ENCODE measurements at regions not wholly inside any gene's neighbourhood (a gene's known extent, or its start where the extent isn't known, plus 50 kb on each side); places are given as distances from the start of the nearest gene placed in this dataset.

GRCh38 chr16:62157544-62157943 is 121.3 kb upstream of the CDH8 start:
- no peak for DNase-seq (ENCODE audit: low read depth, low spot score)

DNA sequence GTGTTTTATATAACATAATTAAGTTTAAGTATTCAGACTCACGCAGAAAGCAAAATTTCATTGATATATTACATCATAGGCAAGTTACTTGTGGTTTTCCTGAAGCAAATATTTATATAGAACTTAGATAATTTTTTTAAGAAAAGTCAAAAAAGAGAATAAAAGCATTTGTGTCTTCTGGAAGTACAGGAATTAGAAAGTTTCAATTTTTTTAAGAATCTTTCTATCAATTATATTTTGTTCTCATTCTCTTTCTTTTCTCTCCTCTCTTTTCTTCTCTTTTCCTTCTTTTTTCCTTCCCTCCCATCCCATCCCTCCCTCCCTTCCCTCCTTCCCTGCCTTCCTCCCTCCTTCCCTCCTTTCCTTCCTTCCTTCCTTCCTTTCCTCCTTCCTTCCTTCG is 120.7 kb upstream of the CDH8 start:
- no peak for DNase-seq (ENCODE audit: low read depth, low spot score)

DNA sequence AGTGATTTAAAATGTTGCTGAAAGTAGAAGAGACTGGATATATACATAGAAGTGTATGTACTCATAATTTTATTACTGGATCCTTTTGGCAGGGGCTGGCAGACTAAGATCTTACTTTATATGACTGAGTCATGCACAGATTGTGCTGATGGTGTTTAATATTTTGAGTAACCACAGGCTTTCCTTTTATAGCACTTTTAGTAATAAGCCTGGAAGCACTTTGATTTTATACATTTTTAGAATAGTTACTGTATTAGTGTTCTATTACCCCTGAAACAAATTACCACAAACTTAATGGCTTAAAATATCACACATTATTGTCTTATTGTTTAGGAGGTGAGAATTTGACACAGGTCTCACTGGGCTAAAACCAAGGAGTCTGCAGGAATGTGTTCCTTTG is 113.4 kb upstream of the CDH8 start:
- DNase-seq (ENCODE audit: low read depth, low spot score) = no peak

GRCh38 chr16:62137996-62138395 is 101.8 kb upstream of the CDH8 start:
- no peak for DNase-seq (ENCODE audit: low read depth, low spot score)

DNA sequence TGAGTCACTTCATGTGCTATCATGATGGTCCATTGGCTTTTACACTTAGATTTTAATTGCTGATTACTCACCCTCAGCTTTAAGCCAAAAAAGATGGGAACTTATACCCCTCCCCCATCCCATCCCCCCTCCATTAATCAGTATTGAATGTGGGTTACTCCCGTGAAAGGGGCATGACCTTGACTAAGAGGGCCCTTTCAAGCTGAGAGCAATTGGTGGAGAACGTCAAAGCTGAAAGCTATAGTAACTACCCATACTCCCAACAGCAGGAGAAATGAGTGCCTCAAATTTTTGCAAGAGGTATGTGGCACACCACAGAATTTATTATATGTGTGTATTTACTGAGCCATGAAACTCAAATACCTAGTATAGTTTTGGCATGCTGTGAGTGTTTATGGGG is 99.7 kb upstream of the CDH8 start:
- DNase-seq (ENCODE audit: low read depth, low spot score) = no peak

DNA sequence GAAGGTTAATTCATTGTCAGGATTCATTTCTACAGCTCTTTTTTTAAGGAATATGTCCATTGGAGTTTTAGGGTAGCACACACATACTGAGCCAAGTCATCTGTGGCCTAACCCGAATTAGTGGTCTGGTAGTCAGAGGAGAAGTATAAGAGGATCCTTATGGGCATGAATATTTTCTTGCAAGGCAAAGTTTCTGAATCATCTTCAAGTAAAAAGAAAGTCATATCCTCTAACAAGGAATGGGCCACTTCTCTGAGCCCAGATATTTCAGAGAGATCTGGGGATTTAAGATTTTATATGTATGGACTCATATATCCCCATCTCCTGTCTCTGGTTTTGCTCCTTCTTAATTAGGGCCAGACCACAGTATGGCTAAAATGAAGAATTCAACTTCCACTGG is 99.2 kb upstream of the CDH8 start:
- no peak for DNase-seq (ENCODE audit: low read depth, low spot score)

GRCh38 chr16:62130101-62130500 is 93.9 kb upstream of the CDH8 start:
- no peak for DNase-seq (ENCODE audit: low read depth, low spot score)

DNA sequence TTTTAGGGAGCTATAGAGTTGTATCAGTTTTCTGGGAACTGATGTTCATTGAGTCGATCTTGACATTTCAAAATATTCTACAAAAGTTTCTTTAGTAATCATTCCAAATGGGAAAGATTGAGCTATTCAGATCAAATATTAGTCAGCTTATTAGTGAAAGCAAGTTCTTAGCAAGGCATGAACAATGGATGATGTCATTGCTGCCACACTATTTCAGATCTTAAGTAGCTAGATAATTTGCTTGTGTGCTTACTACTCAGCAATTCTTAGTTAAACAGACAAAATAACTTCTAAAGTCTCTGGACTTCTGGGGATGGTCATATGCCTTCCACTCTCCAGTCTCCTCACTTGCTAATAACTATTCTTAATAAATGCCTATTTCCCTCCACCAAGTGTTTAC is 69.0 kb upstream of the CDH8 start:
- DNase-seq (ENCODE audit: low read depth, low spot score) = no peak

DNA sequence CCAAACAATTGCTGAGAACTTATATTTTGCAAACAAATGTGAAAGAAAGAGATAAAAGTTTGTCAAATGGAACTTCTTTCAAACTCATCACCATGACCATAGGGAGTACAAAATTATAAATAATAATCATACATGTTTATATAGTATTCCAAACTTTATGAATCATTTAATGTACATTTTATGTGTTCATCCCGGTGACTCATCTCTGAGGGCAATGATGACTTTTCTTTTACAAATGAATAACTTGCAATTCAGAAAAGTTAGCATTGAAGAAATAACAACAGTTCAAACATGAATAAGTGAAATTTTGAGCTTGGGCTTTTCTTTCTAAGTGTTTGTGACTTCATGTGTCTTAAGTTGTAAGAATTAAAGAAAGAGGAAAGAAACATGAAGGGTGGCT is 66.3 kb upstream of the CDH8 start:
- DNase-seq (ENCODE audit: low read depth, low spot score) = no peak

- no peak for DNase-seq (ENCODE audit: low read depth, low spot score)
Measured at GRCh38 chr16:62100651-62101050, 64.4 kb upstream of the CDH8 start.

DNA sequence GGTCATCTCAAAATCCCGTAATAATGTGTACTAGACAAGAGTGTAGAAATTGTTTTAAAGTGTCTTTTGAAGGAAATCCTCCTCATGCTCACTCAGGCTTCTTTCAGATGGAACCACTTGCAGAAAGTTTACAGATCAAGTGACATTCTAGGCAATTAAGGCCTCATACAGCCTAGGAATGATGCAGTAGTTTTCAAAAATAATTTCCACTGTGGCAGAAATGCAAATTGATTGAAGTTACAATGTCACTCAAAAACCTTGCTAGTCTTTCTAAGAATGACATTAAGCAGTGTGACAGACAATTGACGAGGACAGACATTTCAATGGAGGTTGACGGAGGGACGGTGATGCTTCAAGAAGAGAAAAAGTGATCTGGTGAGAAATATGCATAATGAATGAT is 53.5 kb upstream of the CDH8 start:
- no peak for DNase-seq (ENCODE audit: low read depth, low spot score)

GRCh38 chr16:62088731-62089410 is 52.6 kb upstream of the CDH8 start:
- DNase-seq (ENCODE audit: low read depth, low spot score) = no peak
